Activated CD8-positive, alpha-beta T cell treated with anti-CD3 and anti-CD28 coated beads, Interleukin-2, amount 10 ng/mL, durations not matched to agents 7 days and 5 days (primary cell): ENCODE measurements at regions not wholly inside any gene's neighbourhood (a gene's known extent, or its start where the extent isn't known, plus 50 kb on each side); places are given as distances from the start of the nearest gene placed in this dataset.

Experiments
- ATAC-seq: fragments of 150-1000 bp; cut with Tn5 transposase; one replicate; pipeline ENCODE4 v1.10.0; 2021; ENCODE audit warnings: moderate library complexity
- CTCF ChIA-PET: fragments of 350-600 bp; sonication (Branson Sonifier 250); formaldehyde crosslinking; loops from one replicate; lab custom pipeline; 2021; ENCODE audit warnings: antibody characterized with exemption; lab: Charles Lee
- POLR2A ChIA-PET: fragments of 350-600 bp; sonication (Branson Sonifier 250); formaldehyde crosslinking; loops from one replicate; lab custom pipeline; 2021; ENCODE audit warnings: antibody characterized with exemption; lab: Charles Lee
- DNase-seq: peaks from one replicate; pipeline ENCODE4 v3.0.0-alpha.2; 2020
- H3K27ac Mint-ChIP-seq: one replicate; pipeline ENCODE4 v1.8.0; 2021; ENCODE audit warnings: mild to moderate bottlenecking, mixed read lengths
- H3K27me3 Mint-ChIP-seq: one replicate; pipeline ENCODE4 v1.8.0; 2021; ENCODE audit warnings: low read depth, mixed read lengths
- H3K36me3 Mint-ChIP-seq: one replicate; pipeline ENCODE4 v1.8.0; 2021; ENCODE audit warnings: low read depth, mixed read lengths
- H3K4me1 Mint-ChIP-seq: one replicate; pipeline ENCODE4 v1.8.0; 2021; ENCODE audit warnings: low read depth, mixed read lengths
- H3K4me3 Mint-ChIP-seq: one replicate; pipeline ENCODE4 v1.8.0; 2021; ENCODE audit warnings: mild to moderate bottlenecking, mixed read lengths
- H3K9me3 Mint-ChIP-seq: one replicate; pipeline ENCODE4 v1.8.0; 2022; ENCODE audit warnings: mixed read lengths; ENCODE audit not compliant: insufficient read depth

DNA sequence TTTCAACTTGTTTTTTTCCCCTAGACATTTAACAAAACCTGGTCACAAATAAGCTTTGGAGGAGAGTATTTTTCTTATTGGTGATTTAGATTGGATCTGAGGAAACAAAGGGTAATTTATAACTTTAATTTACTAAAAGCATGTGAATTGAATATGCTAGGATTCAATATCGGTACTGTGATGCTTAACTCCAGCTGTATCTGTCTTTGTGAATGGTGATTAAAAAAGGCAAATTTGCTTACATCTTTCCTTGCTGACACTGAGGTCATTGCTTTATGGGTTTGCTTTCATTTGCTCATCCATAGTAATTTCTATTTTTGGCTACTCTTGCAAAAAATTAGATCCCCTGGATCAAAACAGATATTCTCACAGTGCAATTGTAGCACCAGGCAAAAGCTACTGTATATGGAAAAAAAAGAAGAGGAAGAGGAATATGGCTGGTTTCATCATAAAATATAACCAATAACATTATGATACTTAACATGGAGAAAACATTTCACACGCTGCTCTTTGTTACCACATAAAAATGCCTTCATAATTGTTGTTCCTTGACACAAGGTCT, 832.0 kb upstream of the ZEB2 start:
- H3K27me3 Mint-ChIP-seq = peaks cover 15% of the 10 kb centered on the region
- no peak for DNase-seq
- H3K9me3 Mint-ChIP-seq = no peaks in the 10 kb centered on the region
- no peak for ATAC-seq
- ChIA-PET CTCF (no interaction called here), POLR2A (no interaction called here)
- H3K4me3 Mint-ChIP-seq = no peak overlapping the region
- no peaks in the 10 kb centered on the region for H3K36me3 Mint-ChIP-seq
- no peak overlapping the region for H3K27ac Mint-ChIP-seq
- H3K4me1 Mint-ChIP-seq = no peaks in the 10 kb centered on the region

DNA sequence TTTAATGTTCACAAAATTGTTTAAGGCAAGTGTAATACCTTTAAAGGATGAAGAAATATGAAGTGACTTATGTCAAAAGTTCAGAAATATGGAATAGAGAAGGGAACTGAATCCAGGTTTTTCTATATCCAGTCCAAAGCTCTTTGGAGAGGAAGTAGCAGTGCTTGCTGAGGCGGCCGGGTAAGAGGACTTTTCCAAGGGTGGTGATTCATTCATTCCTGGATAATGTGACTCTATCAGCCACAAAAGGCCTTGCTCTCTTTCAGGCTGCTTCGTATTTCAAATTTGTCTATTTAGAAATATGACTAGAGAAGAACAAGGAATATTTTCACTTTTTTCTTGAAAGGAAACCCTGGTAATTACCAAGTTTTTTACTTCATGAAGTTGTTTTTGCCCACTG, 830.1 kb upstream of the ZEB2 start:
- CTCF ChIA-PET = no interaction called here
- no peak for ATAC-seq
- Mint-ChIP-seq H3K27me3 (peaks cover 15% of the 10 kb centered on the region), H3K4me3 (no peak overlapping the region), H3K27ac (no peak overlapping the region), H3K9me3 (no peaks in the 10 kb centered on the region), H3K36me3 (no peaks in the 10 kb centered on the region), H3K4me1 (no peaks in the 10 kb centered on the region)
- DNase-seq = no peak
- POLR2A ChIA-PET = no interaction called here

DNA sequence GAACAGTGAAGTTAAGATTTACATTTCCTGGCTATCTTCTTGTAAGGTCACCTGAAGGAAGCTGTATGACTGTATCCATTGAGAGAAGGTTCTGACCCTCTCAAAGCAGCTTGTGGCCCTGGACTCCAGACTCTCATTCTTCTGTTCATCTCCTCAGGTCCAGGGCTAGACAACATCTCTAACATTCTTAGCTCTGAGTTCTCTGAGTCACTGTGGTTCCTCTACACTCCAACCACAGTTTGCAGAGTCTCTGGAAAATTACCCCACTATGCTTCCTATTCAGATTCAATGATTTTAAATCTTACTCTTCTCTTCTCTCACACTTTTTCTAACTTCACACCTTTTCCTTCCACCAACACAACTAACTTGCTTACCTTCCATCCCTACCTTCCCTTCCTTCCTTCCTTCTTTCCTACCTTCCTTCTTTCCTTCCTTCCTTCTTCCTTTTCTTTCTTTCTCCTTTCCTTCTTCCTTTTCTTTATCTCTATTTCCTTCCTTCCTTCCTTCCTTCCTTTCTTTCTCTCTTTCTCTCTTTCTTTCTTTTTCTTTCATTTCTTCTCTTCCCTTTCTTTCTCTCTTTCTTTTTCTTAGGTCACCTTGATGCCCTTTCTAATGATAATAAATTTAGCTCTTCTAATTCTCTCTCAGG, 824.3 kb upstream of the ZEB2 start:
- H3K4me3 Mint-ChIP-seq = no peak overlapping the region
- POLR2A ChIA-PET = no interaction called here
- ATAC-seq = no peak

DNA sequence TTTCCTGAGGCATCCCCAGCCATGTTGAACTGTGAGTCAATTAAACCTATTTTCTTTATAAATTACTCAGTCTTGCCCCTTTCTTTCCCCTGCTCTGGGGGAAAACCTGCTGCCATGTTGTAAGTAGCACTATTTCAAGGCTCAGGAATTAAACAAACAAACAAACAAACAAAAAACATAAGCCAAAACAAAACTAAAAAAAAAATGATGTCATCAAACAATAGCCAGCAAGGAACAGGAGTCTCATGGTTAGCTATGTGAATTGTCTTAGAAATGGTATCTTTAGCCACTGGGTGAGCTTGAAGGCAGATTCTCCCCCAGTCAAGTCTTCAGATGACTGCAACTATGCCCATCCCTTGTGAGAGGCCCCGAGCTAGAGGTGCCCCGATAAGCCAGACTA, 823.4 kb upstream of the ZEB2 start:
- ChIA-PET CTCF (no interaction called here), POLR2A (no interaction called here)
- no peaks in the 10 kb centered on the region for H3K4me1 Mint-ChIP-seq
- no peak overlapping the region for H3K27ac Mint-ChIP-seq
- peaks cover 16% of the 10 kb centered on the region for H3K27me3 Mint-ChIP-seq
- no peak for ATAC-seq
- no peak for DNase-seq
- no peak overlapping the region for H3K4me3 Mint-ChIP-seq
- peaks cover 2% of the 10 kb centered on the region for H3K36me3 Mint-ChIP-seq
- H3K9me3 Mint-ChIP-seq = peaks cover 7% of the 10 kb centered on the region

More for the DNA sequence above, 824.3 kb upstream of the ZEB2 start:
- Mint-ChIP-seq H3K9me3 (peaks cover 7% of the 10 kb centered on the region), H3K27ac (no peak overlapping the region), H3K27me3 (peaks cover 13% of the 10 kb centered on the region), H3K36me3 (peaks cover 2% of the 10 kb centered on the region), H3K4me1 (no peaks in the 10 kb centered on the region)
- no peak for DNase-seq
- CTCF ChIA-PET = interaction anchor here (1.1 kb wide), 1 partner anchor 13 kb away, joined by 3 read pairs; no protein-coding TSS in a partner anchor

DNA sequence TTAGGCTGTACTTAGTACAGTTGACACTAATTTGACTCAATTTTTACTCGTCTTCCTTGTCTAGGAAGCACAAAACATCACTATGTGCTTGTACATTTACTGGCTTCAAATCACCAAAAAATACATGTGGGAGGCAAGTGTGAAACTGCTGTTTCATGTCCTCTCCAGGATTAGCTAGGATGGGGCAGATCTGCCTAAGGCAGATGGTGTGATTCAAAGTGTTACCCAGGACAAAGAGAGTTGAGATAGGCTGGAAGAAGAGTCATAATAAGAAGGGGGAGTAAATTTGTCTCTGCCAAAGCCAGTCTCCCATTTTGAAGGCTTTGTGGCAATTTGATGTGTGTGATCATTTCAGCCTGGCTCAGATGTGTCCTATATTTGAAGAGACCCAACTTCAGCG, 821.6 kb upstream of the ZEB2 start:
- peaks cover 7% of the 10 kb centered on the region for H3K9me3 Mint-ChIP-seq
- DNase-seq = no peak
- H3K27ac Mint-ChIP-seq = no peak overlapping the region
- no peaks in the 10 kb centered on the region for H3K4me1 Mint-ChIP-seq
- ChIA-PET POLR2A (no interaction called here), CTCF (no interaction called here)
- no peak overlapping the region for H3K4me3 Mint-ChIP-seq
- ATAC-seq = no peak
- H3K36me3 Mint-ChIP-seq = peaks cover 2% of the 10 kb centered on the region
- peaks cover 20% of the 10 kb centered on the region for H3K27me3 Mint-ChIP-seq

DNA sequence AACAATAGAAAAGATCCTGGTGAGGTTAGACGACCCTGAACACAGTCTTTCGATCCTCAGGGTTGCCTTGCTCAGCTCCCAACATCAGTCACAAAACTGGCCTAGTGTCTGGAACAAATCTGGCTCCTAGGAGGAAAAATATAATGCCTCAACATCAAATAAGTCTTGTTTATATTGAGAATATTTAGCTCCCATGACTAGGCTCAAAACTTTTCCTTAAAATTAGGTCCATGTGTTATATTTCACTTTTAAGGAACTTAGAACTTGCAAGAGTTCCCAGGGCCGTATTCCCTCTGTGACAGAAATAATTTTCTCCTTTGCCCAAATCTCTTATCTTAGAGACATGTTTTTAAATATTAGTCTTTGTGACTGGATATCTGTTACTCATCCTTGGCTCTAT, 819.7 kb upstream of the ZEB2 start:
- peaks cover 7% of the 10 kb centered on the region for H3K9me3 Mint-ChIP-seq
- no peak overlapping the region for H3K4me3 Mint-ChIP-seq
- DNase-seq = no peak
- no peak overlapping the region for H3K27ac Mint-ChIP-seq
- peaks cover 2% of the 10 kb centered on the region for H3K36me3 Mint-ChIP-seq
- H3K27me3 Mint-ChIP-seq = peaks cover 21% of the 10 kb centered on the region
- H3K4me1 Mint-ChIP-seq = no peaks in the 10 kb centered on the region
- POLR2A ChIA-PET = no interaction called here
- no peak for ATAC-seq
- CTCF ChIA-PET = no interaction called here

DNA sequence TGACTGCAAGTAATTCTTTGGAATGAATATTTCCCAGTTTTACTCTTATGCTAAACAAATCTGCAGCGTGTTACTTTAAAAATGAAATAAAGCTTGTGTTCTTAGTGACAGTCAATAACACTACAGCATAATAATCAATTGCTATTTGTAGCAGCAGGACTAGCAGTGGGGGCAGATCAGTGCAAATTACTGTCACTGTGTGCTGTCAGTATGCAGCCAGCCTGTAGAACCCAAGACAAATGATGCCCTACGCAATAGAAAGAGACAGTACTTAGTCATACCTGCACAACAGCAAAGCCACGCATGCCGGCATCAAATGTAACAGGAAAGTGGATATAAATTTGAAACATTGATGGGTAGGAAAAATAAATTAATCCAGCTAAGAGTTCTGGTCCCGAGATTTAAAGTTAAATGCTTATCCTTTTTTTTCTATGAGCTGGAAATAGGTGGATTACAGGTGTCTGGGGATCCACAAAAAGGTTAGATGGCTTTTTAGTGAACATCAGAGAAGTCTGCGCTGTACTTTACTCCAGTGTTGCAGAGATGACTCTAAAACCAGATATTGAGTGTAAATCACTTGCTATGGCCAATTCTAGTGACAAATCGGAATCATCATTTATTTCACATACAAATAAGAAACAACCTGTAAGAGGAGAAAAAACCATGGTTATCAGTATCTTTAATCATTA, 812.4 kb upstream of the ZEB2 start:
- ATAC-seq (no peak), DNase-seq (no peak)
- H3K36me3 Mint-ChIP-seq = no peaks in the 10 kb centered on the region
- no peaks in the 10 kb centered on the region for H3K4me1 Mint-ChIP-seq
- H3K9me3 Mint-ChIP-seq = no peaks in the 10 kb centered on the region
- H3K4me3 Mint-ChIP-seq = no peak overlapping the region
- H3K27ac Mint-ChIP-seq = no peak overlapping the region
- POLR2A ChIA-PET = no interaction called here
- CTCF ChIA-PET = interaction anchor here (0.6 kb wide), 1 partner anchor 1973 kb away, joined by 3 read pairs; no protein-coding TSS in a partner anchor
- H3K27me3 Mint-ChIP-seq = peaks cover 21% of the 10 kb centered on the region

DNA sequence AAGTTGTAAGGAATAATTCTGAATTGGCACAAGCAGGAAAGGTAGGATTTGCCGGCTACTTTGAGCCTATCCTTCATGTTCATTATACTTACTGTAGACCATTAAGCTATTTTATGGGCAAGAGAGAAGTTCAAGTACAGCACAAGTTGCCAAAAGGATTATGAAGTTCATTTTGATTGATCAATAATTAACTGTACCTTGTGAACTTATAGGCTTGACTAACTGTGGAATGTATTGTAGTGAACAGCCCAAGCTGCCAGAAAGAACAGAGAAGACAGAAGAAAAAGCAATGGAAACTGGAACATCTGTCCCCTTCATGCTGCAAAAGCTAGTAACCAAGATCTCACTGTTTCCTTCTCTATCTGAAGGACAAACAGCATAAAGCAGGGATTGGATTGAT, 810.1 kb upstream of the ZEB2 start:
- no peak for ATAC-seq
- ChIA-PET CTCF (no interaction called here), POLR2A (no interaction called here)
- Mint-ChIP-seq H3K27me3 (peaks cover 28% of the 10 kb centered on the region), H3K27ac (no peak overlapping the region), H3K9me3 (no peaks in the 10 kb centered on the region), H3K4me3 (no peak overlapping the region), H3K4me1 (peaks cover 7% of the 10 kb centered on the region), H3K36me3 (no peaks in the 10 kb centered on the region)
- no peak for DNase-seq

DNA sequence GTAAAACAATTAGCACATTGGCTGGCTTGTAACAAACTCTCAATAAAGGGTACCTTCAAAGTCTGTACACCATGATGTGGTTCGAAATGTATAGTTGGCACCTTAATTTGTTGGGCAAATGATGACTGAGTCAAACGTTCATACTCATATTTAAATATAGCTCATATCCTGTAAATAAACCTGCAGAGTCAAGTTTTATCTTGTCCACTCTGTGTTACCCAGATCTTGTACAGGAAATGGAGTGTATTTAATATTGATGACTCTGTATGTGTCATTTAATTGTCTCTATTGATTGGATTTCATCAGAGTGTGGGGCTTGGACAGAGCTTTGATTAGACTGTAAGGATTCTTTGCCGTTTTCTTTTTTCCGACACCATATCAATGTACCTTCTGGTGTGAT, 805.6 kb upstream of the ZEB2 start:
- Mint-ChIP-seq H3K4me1 (peaks cover 30% of the 10 kb centered on the region), H3K27me3 (peaks cover 33% of the 10 kb centered on the region), H3K4me3 (no peak overlapping the region), H3K36me3 (peaks cover 4% of the 10 kb centered on the region), H3K9me3 (no peaks in the 10 kb centered on the region), H3K27ac (no peak overlapping the region)
- ChIA-PET POLR2A (no interaction called here), CTCF (no interaction called here)
- DNase-seq = no peak
- no peak for ATAC-seq

DNA sequence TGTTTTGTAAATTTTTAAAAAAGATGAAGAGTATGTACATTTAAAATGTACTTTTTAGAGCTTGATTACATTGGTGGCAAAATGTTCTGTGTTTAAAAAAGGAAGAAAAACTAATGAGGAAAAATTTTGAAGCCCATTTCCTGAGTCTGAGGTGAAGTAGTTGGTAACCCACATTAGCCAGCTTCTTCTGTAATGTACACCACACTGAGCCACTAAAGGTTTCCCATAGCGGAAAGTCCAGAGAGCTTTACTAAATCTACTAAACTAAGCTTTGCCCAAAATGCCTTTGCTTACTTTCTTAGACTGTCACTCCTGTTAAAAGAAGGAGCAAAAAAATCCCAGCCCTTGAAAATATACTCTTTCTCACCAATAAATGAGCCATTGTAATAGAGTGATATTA, 804.8 kb upstream of the ZEB2 start:
- DNase-seq (peak; percentile 38), ATAC-seq (peak; percentile 38)
- Mint-ChIP-seq H3K36me3 (peaks cover 4% of the 10 kb centered on the region), H3K4me3 (peak overlapping the region; percentile 45), H3K9me3 (no peaks in the 10 kb centered on the region), H3K4me1 (peaks cover 30% of the 10 kb centered on the region), H3K27me3 (peaks cover 31% of the 10 kb centered on the region), H3K27ac (no peak overlapping the region)
- POLR2A ChIA-PET = no interaction called here
- CTCF ChIA-PET = interaction anchor here (0.9 kb wide), 1 partner anchor 85 kb away, joined by 3 read pairs; no protein-coding TSS in a partner anchor

DNA sequence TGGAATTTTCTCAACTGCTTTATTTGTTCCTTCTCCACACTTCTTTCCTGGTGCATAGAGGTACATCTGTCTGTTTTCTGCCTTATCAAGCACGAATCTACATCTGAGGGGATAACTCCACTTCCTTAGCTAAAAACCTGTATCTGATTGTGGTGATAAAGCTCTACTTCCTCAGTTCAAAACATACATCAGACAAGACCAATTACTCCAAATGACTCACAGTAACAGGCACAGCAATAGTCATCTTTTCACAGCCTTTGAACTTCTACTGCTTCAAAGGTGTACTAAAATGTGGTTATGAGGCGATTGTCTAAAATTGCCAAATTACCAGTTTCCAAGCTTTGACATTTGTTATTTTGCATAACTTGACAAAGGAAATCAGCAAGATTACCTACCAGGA, 803.6 kb upstream of the ZEB2 start:
- H3K9me3 Mint-ChIP-seq = no peaks in the 10 kb centered on the region
- peaks cover 4% of the 10 kb centered on the region for H3K36me3 Mint-ChIP-seq
- DNase-seq (peak; percentile 30), ATAC-seq (peak; percentile 98)
- H3K27me3 Mint-ChIP-seq = peaks cover 25% of the 10 kb centered on the region
- H3K27ac Mint-ChIP-seq = peak overlapping the region; percentile 45
- ChIA-PET POLR2A (no interaction called here), CTCF (interaction anchor here (1.2 kb wide), 1 partner anchor 88 kb away, joined by 3 read pairs; no protein-coding TSS in a partner anchor)
- H3K4me1 Mint-ChIP-seq = peaks cover 30% of the 10 kb centered on the region
- H3K4me3 Mint-ChIP-seq = peak overlapping the region; percentile 42

DNA sequence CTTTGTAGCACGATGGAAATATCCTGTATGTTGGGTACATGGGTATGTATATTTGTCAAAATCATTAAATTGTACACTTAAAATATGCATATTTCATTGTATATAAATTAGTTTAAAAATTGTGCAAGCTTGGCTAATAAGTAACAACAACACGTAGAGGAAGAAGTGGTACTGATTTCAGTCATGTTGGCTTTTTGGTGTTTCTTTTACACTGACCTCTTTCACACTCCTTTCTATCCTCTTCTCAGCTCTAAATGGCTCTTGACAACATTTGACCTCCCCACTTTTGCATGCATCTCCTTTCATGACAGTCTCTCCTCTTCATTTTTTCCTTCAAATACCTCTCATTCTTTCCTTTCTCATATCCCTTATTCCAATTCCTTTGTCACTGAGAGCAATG, 801.4 kb upstream of the ZEB2 start:
- Mint-ChIP-seq H3K4me3 (no peak overlapping the region), H3K36me3 (peaks cover 4% of the 10 kb centered on the region), H3K9me3 (no peaks in the 10 kb centered on the region), H3K4me1 (peaks cover 30% of the 10 kb centered on the region), H3K27me3 (peaks cover 24% of the 10 kb centered on the region), H3K27ac (no peak overlapping the region)
- POLR2A ChIA-PET = no interaction called here
- CTCF ChIA-PET = no interaction called here
- no peak for ATAC-seq
- DNase-seq = no peak
